HS-5 (cell line): ENCODE measurements at regions not wholly inside any gene's neighbourhood (a gene's known extent, or its start where the extent isn't known, plus 50 kb on each side); places are given as distances from the start of the nearest gene placed in this dataset.
A peak's percentile ranks its signal among the peaks of the same experiment; 100 is the strongest.
"Not testable (repeated sequence)": the region's sequence is repeated elsewhere in the genome, so short reads cannot be mapped to it uniquely, and the experiment has no call there.

ENCODE experiments used
- DNase-seq: peaks from one replicate; pipeline ENCODE4 v3.0.0-alpha.2; 2012; ENCODE audit warnings: low read depth

GRCh38 chr2:122020377-122020776 lies 264.9 kb downstream of the TSN start:
- no peak for DNase-seq

DNA sequence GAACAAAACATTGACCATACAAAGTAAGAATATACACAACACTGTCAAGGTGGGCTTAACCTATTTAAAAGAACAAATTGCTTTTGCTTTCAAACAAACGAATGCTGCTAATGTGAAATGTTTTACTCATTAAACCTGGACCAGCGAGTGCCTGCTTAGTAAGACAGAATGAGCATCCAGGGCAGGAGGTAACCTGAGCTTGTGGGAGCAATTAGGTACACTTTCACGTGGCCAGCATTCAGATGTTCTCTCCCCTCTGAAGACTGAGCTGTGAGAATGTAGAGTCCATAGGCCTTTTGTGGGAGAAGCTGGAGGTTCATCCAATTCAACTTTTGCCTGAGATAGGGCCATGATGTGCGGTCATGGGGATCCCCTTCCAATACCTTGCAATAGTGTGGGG lies 266.5 kb downstream of the TSN start:
- no peak for DNase-seq

GRCh38 chr2:122022531-122022930 lies 267.1 kb downstream of the TSN start:
- DNase-seq, result no peak

GRCh38 chr2:122023059-122023864 lies 267.8 kb downstream of the TSN start:
- no peak for DNase-seq

DNA sequence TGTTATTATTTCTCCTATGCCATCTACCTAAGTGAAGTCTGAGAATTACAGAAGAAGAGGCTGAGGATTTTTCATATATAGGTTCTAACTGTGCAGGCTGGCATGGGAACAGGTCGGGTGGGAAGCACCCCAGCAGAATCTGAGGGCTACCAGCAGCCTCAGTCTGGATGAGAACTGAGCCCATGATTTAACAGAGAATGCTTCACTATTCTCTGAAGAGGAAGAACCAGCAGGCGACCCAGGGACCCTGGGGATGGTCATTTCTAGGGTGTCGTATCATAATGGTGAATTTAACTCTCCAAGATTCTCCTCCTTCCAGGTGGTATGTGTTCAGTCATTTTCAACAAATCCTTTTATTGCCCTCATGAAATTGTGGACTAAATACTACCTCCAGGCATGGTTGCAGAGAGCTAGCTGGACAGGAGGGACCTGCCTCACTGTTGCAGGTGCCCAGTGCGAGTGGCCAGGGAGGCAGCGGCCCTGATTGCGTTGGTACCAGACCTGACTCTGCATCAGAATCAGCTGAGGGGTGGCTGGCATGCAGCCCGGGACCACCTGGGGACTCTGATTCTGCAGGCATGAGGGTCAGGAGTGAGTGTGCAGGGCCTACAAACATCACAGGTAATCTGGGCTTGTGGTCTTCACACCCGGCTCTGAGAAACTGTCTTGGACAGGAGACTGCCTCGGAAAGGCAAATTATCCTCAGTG lies 272.2 kb downstream of the TSN start:
- DNase-seq, result no peak

DNA sequence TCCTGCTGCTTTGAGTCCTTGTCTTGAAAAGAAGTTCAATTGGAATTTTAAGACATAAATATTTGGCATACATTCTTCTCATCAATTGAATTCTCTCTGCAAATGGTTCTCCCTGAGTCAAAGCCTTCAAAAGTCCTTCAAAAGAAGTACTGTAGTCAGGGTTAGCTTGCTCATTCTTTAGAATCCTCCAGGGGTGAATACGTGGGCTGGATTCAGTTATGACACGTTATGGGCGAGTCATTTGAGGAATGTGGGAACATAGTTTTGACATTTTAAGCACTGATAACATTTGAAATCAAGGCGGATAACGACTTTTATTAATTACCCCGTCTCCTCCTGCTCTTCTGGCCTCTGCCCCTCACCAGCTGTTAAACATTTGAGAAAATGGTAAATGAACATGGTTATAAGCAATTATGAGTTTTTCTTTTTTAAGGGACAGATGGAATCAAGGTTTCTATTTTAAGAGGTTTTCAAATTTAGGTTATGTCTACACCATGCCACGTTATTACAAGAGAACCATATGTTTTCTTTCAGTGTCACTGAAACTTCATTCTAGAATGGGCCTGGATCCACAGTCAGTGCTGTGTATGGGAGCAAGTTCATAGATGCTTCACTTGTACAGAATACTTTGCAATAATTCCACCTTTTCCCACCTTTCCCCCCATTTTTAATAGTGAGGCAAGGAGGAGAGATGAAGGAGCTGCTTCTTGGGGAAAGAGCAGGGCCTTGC lies 273.1 kb downstream of the TSN start:
- peak; percentile 90 for DNase-seq

GRCh38 chr2:122029456-122029855 lies 274.0 kb downstream of the TSN start:
- no peak for DNase-seq

DNA sequence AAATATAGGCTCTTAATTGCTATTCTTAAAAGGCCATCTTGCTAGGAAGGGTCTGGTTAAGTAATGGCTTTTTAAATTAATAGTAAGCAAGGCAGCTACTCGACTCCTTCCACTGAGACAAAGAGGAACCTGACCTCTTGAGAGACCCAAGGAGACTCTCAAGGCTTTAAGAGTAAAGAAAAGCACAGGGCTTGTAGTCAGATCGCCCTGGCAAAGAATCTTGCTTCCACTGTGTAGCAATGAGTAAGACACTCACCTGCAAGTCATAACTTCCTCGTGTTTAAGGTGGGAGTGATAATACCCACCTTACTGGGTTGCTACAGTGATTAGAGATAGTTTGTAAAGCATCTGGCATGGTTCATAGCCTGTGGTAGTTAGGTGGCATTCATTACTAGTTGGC lies 274.5 kb downstream of the TSN start:
- no peak for DNase-seq

GRCh38 chr2:122031544-122032263 lies 276.3 kb downstream of the TSN start:
- DNase-seq, result no peak

- no peak for DNase-seq
Observed at GRCh38 chr2:122032264-122032645, 276.8 kb downstream of the TSN start.

DNA sequence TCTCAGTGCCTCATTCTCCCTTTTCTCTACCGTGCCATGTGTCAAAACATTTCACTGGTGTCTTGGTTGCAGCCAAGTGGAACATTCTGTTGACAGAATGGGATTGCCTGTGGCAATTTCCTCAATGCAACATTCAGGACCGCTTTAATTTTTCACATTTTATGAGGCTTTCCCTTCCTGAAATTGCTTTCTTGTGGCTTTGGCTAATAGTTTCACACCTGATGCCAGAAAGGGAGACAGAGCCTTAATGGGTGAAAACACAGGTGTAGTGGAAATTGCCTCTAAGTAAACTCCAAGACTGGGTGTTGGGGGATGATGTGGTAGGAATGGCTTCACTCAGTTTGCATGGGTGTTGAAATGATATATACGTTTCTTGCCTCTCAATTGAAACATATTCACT lies 278.3 kb downstream of the TSN start:
- no peak for DNase-seq

GRCh38 chr2:122034344-122034743 lies 278.9 kb downstream of the TSN start:
- DNase-seq, result no peak

GRCh38 chr2:122034777-122035176 lies 279.3 kb downstream of the TSN start:
- DNase-seq, result no peak

DNA sequence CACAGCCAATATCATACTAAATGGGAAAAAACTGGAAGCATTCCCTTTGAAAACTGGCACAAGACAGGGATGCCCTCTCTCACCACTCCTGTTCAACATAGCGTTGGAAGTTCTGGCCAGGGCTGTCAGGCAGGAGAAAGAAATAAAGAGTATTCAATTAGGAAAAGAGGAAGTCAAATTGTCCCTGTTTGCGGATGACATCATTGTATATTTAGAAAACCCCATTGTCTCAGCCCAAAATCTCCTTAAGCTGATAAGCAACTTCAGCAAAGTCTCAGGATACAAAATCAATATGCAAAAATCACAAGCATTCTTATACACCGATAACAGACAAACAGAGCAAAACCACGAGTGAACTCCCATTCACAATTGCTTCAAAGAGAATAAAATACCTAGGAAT lies 283.4 kb downstream of the TSN start:
- DNase-seq, result not testable (repeated sequence)

DNA sequence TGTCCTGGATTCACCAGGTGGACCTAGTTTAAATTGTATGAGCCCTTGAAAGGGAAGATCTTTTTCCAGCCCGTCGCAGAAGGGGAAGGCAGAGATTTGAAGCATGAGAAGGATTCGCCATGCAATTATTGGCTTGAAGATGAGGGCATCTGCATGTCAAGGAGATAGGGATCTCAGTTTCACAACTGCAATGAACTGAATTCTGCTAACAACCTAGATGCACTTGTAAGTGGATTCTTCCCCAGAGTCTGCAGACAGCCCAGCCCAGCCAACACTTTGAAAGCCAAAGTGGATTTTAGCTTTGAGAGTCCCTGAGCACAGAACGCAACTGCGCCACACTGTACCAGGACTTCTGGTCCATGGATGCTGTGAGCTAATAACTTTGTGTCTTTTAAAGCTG lies 286.0 kb downstream of the TSN start:
- no peak for DNase-seq

- not testable (repeated sequence) for DNase-seq
Observed at GRCh38 chr2:122051659-122052058, 296.2 kb downstream of the TSN start.

GRCh38 chr2:122055521-122055931 lies 300.1 kb downstream of the TSN start:
- no peak for DNase-seq

GRCh38 chr2:122056853-122057252 lies 301.4 kb downstream of the TSN start:
- DNase-seq, result no peak

DNA sequence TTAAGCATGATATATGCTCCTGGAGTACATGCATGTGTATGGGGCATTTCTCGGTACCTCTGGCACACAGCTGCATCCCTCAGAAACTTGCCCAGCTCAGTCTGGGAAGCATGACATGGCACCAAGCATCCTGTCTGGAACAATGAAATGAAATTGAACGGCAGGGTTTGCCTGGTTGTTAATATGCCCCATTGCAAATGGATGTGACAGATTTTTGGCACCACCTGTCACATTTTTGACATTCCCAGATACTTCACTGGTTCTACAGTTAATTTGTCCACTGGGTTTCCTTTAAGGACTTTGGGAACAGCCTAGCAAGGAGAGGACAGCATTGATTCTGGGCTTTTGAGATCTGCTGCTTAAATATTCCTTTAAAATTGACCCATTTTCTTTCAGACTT lies 305.8 kb downstream of the TSN start:
- no peak for DNase-seq

DNA sequence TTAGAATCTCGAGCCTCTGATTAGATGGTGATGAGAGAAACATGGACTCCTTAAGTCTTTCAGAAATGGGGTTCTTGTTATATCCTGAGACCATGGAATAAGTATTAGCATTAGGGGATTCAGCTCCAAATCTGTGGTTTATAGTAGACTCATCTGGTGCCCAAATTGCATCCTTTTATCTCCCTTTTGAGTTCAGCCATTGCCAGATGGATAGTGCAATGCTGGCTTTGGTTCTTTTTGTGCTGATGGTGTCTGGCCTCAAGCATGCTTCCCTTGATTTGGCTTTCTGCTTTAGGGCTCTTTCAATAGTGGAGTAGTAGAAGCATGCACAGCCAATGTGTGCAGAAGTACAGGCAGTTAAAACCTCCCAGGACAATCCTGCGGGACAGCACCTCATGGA lies 306.4 kb downstream of the TSN start:
- DNase-seq, result no peak

DNA sequence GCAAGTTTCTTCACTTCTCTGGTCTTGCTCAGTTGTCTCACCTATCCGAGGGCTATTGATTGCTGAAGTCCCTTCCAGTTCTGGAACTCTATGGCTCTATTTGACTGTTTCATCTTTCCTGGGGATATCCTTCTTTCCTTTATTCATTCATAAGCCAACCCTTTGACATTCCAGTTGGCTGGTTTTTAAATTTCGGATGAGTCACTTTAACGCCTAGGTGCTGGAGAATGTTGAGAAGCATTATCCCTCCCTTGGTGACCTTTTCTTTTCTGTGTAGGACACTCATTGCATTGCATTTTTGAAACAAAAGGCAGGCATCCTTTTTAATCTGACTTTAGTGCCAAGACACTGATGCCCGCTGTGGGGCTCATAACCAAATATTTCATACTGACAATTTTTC lies 307.1 kb downstream of the TSN start:
- no peak for DNase-seq

DNA sequence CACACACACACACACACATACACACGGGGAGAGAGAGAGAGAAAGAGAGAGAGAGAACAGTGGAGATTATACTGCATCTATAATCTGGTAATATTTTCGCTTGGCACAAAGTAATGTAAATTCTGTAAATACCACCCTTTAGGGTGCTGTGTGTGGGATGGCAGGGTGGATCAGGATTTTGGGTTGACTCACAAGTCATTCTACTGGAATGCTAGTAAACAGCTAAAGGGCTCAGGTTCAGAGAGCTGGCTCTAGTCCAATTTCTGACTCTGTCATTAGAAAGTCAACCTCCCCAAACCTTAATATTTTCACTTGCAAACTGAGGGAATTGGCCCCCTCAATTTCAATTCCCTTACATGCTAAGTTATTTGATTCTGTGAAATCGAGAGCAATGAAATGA lies 308.3 kb downstream of the TSN start:
- DNase-seq, result peak; percentile 58
